T-helper 2 cell treated with Interferon-gamma antibody and Interleukin-4, amounts not matched to agents 5 μg/mL and 100 μg/mL, for 36 hours (primary cell): ENCODE measurements at regions not wholly inside any gene's neighbourhood (a gene's known extent, or its start where the extent isn't known, plus 50 kb on each side); places are given as distances from the start of the nearest gene placed in this dataset.
A peak's percentile ranks its signal among the peaks of the same experiment; 100 is the strongest.
"Not testable (repeated sequence)": the region's sequence is repeated elsewhere in the genome, so short reads cannot be mapped to it uniquely, and the experiment has no call there.

Source experiments
- DNase-seq: peaks from one replicate; pipeline ENCODE4 v3.0.0; 2021; ENCODE audit warnings: low spot score
- H3K27ac Mint-ChIP-seq: one replicate; pipeline ENCODE4 v1.8.0; 2021; ENCODE audit warnings: mild to moderate bottlenecking, mixed read lengths
- H3K27me3 Mint-ChIP-seq: one replicate; pipeline ENCODE4 v1.8.0; 2021; ENCODE audit warnings: low read depth, mixed read lengths
- H3K36me3 Mint-ChIP-seq: one replicate; pipeline ENCODE4 v1.8.0; 2021; ENCODE audit warnings: low read depth, mixed read lengths
- H3K4me1 Mint-ChIP-seq: one replicate; pipeline ENCODE4 v1.8.0; 2021; ENCODE audit warnings: low read depth, mixed read lengths
- H3K4me3 Mint-ChIP-seq: one replicate; pipeline ENCODE4 v1.8.0; 2022; ENCODE audit warnings: mild to moderate bottlenecking, moderate library complexity, mixed read lengths
- H3K9me3 Mint-ChIP-seq: one replicate; pipeline ENCODE4 v1.8.0; 2021; ENCODE audit warnings: mixed read lengths

DNA sequence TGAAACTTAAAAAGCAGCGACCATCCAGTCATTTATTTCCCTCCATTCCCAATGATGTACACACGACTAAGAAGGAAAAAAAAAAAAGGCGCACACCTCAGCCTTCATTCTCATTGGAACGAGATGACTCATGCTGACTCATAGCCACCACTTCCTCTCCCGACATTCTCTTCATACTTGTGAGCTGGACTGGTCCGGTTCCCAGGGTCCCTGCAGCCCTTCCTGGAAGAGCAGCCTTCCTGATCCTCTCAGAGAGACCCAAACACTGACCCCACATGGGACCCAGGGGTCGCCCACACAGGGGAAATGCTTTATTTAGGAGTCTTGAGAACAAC lies 374.2 kb downstream of the BCL2L11 start:
- not testable (repeated sequence) for DNase-seq, H3K36me3 Mint-ChIP-seq, H3K27me3 Mint-ChIP-seq, H3K9me3 Mint-ChIP-seq
- peak overlapping the region; percentile 74 for H3K4me3 Mint-ChIP-seq
- H3K27ac Mint-ChIP-seq: peak overlapping the region; percentile 62
- H3K4me1 Mint-ChIP-seq: peaks cover 21% of the 10 kb centered on the region

DNA sequence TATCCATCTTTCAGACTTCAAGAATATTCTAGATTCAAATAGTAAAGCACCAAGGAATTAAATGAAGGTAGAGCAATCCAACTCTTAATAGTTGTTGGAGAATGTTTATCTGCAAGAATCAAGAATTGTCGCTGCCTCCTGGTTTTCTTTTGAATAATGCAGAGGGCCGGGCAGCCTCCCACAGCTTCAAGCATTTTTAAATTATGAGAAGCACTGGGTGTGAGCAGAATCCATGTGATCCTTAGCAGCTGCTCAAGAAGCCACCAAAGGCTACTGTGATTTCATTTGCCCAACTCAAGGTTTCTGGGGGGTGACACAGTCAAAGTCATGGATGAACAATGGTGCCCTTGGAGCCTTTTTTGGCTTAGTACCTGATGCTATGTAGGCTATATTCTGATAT lies 374.9 kb downstream of the BCL2L11 start:
- peaks cover 20% of the 10 kb centered on the region for H3K4me1 Mint-ChIP-seq
- H3K4me3 Mint-ChIP-seq, H3K9me3 Mint-ChIP-seq, DNase-seq, H3K27me3 Mint-ChIP-seq, H3K27ac Mint-ChIP-seq, H3K36me3 Mint-ChIP-seq: not testable (repeated sequence)

DNA sequence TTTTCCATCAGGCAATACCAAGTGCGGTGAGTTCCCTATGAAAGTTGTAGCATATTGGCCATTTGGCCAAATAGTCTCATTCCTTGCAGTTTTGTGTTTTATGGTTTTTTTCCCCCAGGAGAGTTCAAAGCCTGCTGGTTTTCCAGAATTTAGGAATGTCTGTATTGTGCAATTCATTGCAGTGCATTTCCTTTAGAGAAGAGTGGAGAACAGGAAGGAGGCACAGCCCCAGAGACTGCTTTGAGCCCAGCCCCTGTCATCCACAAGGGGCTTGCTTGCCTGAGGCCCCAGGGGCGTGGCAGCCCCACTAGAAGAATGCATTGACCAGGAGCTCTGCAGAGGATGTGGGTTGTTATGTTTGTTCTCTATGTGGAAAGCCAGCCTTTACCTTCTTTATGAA lies 375.5 kb downstream of the BCL2L11 start:
- Mint-ChIP-seq H3K4me3 (peak overlapping the region; percentile 58), H3K4me1 (peaks cover 17% of the 10 kb centered on the region)
- DNase-seq, H3K27ac Mint-ChIP-seq, H3K36me3 Mint-ChIP-seq, H3K27me3 Mint-ChIP-seq, H3K9me3 Mint-ChIP-seq: not testable (repeated sequence)

DNA sequence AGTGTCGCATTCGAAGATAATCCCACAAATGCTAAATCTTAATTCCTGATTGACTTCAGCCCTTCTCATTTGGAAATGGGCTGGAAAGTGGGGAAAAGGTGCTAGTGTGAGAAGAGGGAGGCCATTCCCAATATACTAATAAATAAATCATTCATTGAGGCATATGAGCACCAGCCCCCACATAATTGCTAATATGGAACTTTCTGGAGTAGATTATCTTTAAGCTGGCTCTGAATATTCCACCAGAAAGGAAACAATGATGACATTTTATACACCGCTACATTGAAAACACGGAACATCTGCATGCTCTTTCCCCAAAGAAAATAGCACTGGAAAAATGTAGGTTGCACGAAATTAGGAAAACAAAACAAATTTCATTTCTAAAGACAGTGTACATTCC lies 376.1 kb downstream of the BCL2L11 start:
- H3K9me3 Mint-ChIP-seq, H3K36me3 Mint-ChIP-seq, H3K27ac Mint-ChIP-seq, H3K4me3 Mint-ChIP-seq, H3K27me3 Mint-ChIP-seq, DNase-seq: not testable (repeated sequence)
- H3K4me1 Mint-ChIP-seq: peaks cover 12% of the 10 kb centered on the region

DNA sequence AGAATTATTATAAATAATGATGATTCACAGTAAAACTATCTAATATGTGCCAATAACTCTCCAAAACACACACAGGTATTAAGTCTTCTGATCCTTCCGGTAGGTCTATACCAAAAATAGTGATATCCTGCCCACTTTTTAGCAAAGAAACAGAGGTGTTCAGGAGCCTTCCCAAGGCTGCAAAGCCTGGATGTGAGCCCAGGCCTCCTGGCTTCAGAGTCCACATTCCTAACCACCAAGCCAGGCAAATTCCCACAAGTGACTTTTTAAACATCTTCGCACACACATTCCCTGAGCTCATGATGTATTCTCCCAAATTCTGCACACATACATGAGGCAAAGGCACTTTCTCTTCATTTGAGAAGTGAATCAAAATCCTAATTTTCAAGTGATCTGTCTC lies 376.6 kb downstream of the BCL2L11 start:
- H3K9me3 Mint-ChIP-seq, DNase-seq, H3K27me3 Mint-ChIP-seq, H3K36me3 Mint-ChIP-seq, H3K27ac Mint-ChIP-seq, H3K4me3 Mint-ChIP-seq, H3K4me1 Mint-ChIP-seq: not testable (repeated sequence)

DNA sequence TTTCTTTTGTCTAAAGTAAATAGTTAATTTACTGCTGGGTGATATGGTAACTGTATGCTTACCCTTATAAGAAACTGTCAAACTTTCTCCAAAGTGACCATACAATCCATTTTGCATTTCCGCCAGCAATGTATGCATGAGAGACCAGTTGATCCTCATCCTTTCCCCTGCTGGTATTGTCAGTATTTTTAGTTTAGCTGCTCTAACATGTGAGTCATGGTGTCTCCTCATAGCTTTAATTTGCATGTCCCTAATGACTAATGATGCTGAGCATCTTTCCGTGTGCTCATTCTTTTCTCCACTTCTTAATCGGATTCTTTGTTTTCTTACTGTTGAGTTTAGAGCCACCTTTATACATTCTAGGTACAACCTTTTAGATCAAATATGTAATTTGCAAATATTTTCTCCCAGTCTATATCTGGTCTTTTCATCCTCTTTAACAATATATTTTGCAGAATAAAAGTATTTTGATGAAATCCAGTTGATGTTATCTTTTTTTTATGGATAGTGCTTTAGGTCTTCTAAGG lies 379.9 kb downstream of the BCL2L11 start:
- not testable (repeated sequence) for H3K36me3 Mint-ChIP-seq, H3K27me3 Mint-ChIP-seq, H3K4me3 Mint-ChIP-seq, DNase-seq, H3K9me3 Mint-ChIP-seq, H3K27ac Mint-ChIP-seq
- H3K4me1 Mint-ChIP-seq: peaks cover 15% of the 10 kb centered on the region

DNA sequence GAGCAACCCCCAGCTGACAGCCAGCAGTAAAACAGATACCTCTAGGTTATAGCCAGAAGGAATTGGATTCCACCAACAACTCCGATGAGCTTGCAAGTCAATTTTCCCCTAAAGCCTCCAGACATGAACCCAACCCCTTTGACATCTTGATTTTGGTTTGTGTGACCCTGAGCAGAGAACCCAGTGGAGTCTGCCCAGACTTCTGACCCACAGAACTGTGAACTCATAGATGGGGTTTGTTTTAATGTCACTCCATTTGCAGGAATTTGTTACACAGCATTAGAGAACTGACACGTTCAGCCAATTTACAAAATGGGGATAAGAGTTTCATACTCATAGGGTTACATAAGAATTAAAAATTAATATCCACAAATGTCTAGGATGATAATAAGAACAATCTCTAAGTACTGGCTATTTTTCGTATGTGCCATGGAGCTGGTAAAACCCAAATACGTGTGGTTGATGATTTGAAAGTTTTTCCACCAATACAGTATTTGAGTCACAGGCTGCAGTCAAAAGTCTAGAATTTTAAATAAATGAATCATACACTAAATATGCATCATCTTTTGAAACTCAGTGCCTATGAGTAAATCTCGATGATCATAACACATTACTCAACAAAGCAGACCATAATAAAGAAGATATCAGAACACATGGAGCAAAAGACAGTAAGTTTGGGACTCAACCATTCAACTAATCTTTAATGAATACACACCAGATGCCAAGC lies 380.0 kb downstream of the ANAPC1 start:
- not testable (repeated sequence) for H3K4me3 Mint-ChIP-seq, H3K27me3 Mint-ChIP-seq
- peak overlapping the region; percentile 67 for H3K27ac Mint-ChIP-seq

DNA sequence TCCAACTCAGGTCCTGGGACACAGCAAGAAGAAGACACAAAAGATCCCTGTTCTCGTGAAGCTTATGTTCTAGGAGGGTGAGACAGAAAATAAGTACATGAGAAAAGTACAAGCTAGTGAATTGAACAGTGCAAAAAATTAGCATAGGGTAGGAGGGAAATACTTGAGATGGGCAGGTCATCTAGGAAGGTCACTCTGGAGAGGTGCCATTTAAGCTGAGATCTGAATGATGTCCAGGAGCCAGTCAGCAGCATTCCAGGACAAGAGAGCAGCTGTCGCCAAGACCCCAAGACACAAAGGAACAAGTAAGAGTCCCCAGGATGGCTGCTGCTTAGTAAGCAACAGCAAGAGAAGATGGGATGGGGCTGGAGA lies 379.4 kb downstream of the ANAPC1 start:
- not testable (repeated sequence) for H3K9me3 Mint-ChIP-seq, H3K4me3 Mint-ChIP-seq, DNase-seq, H3K36me3 Mint-ChIP-seq, H3K27me3 Mint-ChIP-seq
- H3K27ac Mint-ChIP-seq: peak overlapping the region; percentile 67
- peaks cover 18% of the 10 kb centered on the region for H3K4me1 Mint-ChIP-seq

More for the DNA sequence above, 380.0 kb downstream of the ANAPC1 start:
- H3K9me3 Mint-ChIP-seq, DNase-seq, H3K36me3 Mint-ChIP-seq: not testable (repeated sequence)
- H3K4me1 Mint-ChIP-seq: peaks cover 18% of the 10 kb centered on the region

DNA sequence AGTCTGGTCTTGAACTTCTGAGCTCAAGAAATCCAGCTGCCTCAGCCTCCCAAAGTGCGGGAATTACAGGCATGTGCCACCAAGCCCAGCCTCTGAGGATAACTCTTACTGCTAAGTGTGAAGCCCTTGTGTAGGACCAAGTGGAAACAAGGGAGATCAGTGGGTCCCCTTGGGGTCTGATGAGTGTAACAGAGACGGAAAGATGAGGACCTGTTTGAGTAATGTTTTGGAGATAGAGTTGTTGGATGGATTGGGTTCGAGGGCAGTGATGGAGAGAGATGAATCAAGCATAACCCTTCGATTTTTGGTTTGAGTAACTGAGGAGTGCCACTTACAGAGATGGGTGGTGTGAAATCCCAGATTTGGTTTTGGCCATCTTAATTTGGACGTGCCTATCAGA lies 378.7 kb downstream of the ANAPC1 start:
- H3K4me3 Mint-ChIP-seq, H3K27me3 Mint-ChIP-seq, H3K36me3 Mint-ChIP-seq, H3K9me3 Mint-ChIP-seq, H3K27ac Mint-ChIP-seq, DNase-seq: not testable (repeated sequence)
- peaks cover 18% of the 10 kb centered on the region for H3K4me1 Mint-ChIP-seq

DNA sequence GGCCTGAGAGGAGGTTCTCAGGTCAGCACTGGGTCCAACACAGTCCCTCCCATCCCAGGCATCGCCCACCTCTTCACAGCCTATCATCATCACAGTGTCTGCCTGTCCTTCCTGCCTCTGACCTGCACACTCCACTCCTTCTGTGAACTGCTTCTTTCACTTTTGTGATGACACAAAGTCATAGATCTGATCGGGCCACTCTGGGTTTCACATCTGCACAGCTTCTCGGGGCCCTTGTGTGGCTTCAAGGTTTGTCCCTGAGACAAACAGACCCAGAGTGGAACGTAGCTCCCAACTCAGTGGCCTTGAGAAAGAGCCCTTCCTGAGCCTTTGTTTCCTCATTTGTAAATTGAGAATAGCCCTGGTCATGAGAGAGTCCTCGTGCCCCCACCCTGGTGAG lies 377.1 kb downstream of the ANAPC1 start:
- not testable (repeated sequence) for H3K9me3 Mint-ChIP-seq, H3K27me3 Mint-ChIP-seq, H3K36me3 Mint-ChIP-seq
- H3K4me3 Mint-ChIP-seq: peak overlapping the region; percentile 75
- H3K27ac Mint-ChIP-seq: peak overlapping the region; percentile 91
- DNase-seq: peak; percentile 66
- H3K4me1 Mint-ChIP-seq: peaks cover 18% of the 10 kb centered on the region

DNA sequence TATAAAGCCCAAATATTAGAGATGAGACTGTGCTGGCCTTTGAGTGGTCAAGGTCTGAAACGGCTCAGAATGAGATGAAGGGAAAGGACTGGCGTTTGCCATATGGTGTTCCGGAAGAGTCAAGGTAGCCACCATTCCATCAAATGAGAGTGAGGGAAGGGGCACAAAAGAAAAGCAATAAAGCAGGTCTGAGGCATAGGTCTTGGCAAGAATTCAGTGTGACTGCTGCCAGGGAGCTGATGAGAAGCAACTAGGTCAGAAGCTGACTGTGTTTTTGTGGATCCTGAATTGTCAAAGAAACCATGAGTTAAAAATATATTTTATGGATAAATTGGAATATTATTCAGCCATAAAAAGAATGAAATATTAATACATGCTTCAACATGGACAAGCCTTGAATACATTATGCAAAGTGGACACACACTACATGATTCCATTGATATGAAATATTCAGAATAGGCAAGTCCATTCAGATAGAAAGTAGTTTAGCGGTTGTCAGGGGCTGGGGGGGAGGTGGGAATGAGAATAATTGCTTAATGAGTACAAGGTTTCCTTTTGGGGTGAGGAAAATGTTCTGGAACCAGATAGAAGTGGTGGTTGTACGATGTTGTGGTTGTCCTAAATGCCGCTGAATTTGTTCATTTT lies 374.6 kb downstream of the ANAPC1 start:
- not testable (repeated sequence) for H3K27ac Mint-ChIP-seq, H3K36me3 Mint-ChIP-seq, DNase-seq

DNA sequence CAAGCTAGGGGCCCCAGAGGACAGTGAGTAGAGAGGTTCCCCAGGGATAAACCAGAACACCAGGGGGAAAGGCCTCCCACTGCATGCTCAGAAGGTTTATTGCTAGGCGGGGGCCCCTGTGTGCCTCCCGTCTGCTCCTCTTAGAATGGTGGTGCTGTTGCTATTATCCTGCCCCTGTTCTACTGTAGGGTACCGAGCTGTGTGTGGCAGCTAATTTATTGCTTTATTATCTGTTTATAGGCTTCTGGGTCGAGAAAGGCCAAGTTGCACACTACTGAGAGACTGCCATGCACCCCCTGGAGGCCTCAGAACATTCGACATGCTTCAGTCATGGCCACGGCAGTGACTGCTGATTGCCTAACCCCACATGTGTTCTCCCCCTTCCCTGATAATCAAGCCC lies 373.6 kb downstream of the ANAPC1 start:
- not testable (repeated sequence) for H3K9me3 Mint-ChIP-seq, H3K27me3 Mint-ChIP-seq, H3K4me3 Mint-ChIP-seq, DNase-seq, H3K27ac Mint-ChIP-seq, H3K36me3 Mint-ChIP-seq
- H3K4me1 Mint-ChIP-seq: peaks cover 16% of the 10 kb centered on the region

More for the DNA sequence above, 374.6 kb downstream of the ANAPC1 start:
- H3K4me1 Mint-ChIP-seq: peaks cover 19% of the 10 kb centered on the region
- H3K9me3 Mint-ChIP-seq, H3K27me3 Mint-ChIP-seq, H3K4me3 Mint-ChIP-seq: not testable (repeated sequence)

DNA sequence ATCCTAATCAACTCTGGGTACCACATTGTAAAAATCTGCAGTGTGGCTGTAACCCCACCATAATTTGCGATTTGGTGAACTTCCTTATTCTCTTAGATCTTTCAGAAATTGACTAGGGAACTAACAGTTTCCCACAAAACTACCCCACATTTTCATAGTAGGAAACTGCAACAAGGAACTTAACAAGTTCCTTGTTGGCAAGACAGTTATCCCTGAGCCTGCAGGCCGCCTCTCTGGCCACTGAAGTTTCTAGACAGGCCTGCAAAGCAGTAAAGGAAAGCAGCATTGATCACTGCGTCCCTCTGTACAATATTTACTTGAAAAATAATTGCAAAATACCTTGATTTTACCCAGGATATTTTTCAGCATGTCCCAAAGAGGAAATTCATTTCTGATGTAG lies 372.9 kb downstream of the ANAPC1 start:
- H3K36me3 Mint-ChIP-seq, DNase-seq, H3K4me3 Mint-ChIP-seq, H3K27ac Mint-ChIP-seq, H3K9me3 Mint-ChIP-seq, H3K27me3 Mint-ChIP-seq: not testable (repeated sequence)
- H3K4me1 Mint-ChIP-seq: peaks cover 14% of the 10 kb centered on the region

DNA sequence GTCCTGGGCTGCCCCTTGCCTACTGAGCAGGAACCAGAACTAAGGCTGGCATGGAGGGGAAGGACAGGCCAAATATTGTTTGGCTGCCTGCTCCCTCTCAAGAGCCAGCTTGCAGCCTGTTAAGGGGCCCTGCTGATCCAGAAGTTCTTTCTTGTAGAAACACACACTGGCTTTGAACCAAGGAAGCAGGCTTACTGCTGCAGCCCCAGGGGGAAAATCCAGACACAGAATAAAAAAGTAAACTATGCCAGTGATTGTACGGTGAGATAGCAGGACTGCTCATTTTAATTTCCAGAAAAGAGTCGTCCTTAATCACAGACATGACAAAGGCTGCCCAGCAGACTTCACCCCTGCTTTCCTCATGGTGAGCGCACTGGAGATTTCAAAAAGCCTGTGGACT lies 371.6 kb downstream of the ANAPC1 start:
- not testable (repeated sequence) for H3K36me3 Mint-ChIP-seq, H3K27me3 Mint-ChIP-seq, DNase-seq, H3K4me1 Mint-ChIP-seq, H3K4me3 Mint-ChIP-seq, H3K9me3 Mint-ChIP-seq, H3K27ac Mint-ChIP-seq

DNA sequence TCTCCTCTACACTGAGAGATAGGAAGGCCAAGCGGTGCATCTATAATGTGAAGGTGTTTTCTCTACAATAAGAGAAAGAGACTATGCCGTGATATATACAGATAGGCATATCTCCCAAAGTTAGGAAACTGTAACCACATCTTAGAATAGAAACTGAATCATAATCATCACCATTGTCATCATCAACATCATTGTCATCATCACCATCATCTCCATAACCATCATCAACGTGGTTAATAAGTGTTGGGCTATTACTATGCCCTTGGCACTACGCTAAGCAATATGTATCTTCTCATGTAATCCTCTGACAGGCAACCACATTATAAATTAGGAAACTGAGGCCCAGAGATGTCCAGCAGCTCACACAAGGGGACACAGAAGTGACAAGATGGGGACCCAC lies 369.9 kb downstream of the ANAPC1 start:
- not testable (repeated sequence) for H3K27ac Mint-ChIP-seq, H3K4me3 Mint-ChIP-seq, H3K27me3 Mint-ChIP-seq, DNase-seq, H3K9me3 Mint-ChIP-seq, H3K4me1 Mint-ChIP-seq, H3K36me3 Mint-ChIP-seq
